HFF-Myc (cell line): ENCODE measurements at regions not wholly inside any gene's neighbourhood (a gene's known extent, or its start where the extent isn't known, plus 50 kb on each side); places are given as distances from the start of the nearest gene placed in this dataset.

Experiments
- DNase-seq: peaks from one replicate; pipeline ENCODE4 v3.0.0-alpha.2; 2011; ENCODE audit warnings: low read depth; ENCODE audit errors: extremely low read depth
- H3K4me3 ChIP-seq: replicated peaks from 2 replicates; pipeline ENCODE4 v1.5.1; 2011; ENCODE audit warnings: low read depth, mild to moderate bottlenecking, control low read depth, low read length
- CTCF ChIP-seq: IDR thresholded peaks from 2 replicates; pipeline ENCODE4 v1.5.1; 2012; ENCODE audit warnings: mild to moderate bottlenecking, low read depth, low read length, control low read depth; ENCODE audit errors: missing control alignments

GRCh38 chr18:78455386-78455785 lies 524.2 kb upstream of the SALL3 start:
- no peak overlapping the region for H3K4me3 ChIP-seq
- no peak for DNase-seq
- no peak for TF ChIP-seq CTCF

GRCh38 chr18:78457011-78457410 lies 522.6 kb upstream of the SALL3 start:
- no peak for TF ChIP-seq CTCF

GRCh38 chr18:78457731-78458130 lies 521.9 kb upstream of the SALL3 start:
- H3K4me3 ChIP-seq = no peak overlapping the region
- TF ChIP-seq CTCF = no peak
- no peak for DNase-seq

More at GRCh38 chr18:78457011-78457410, 522.6 kb upstream of the SALL3 start:
- DNase-seq = no peak
- no peak overlapping the region for H3K4me3 ChIP-seq

- no peak overlapping the region for H3K4me3 ChIP-seq
- DNase-seq = no peak
- TF ChIP-seq CTCF = no peak
Observed at GRCh38 chr18:78458356-78458755, 521.3 kb upstream of the SALL3 start.

GRCh38 chr18:78459668-78460067 lies 520.0 kb upstream of the SALL3 start:
- TF ChIP-seq CTCF = no peak
- no peak for DNase-seq
- no peak overlapping the region for H3K4me3 ChIP-seq

GRCh38 chr18:78460558-78460957 lies 519.1 kb upstream of the SALL3 start:
- no peak for DNase-seq
- no peak overlapping the region for H3K4me3 ChIP-seq
- no peak for TF ChIP-seq CTCF

GRCh38 chr18:78473563-78473962 lies 506.1 kb upstream of the SALL3 start:
- TF ChIP-seq CTCF = no peak
- DNase-seq = no peak
- H3K4me3 ChIP-seq = no peak overlapping the region
